ENCODE measurements at regions not wholly inside any gene's neighbourhood (a gene's known extent, or its start where the extent isn't known, plus 50 kb on each side); places are given as distances from the start of the nearest gene placed in this dataset.

- TF ChIP-seq ZNF8 (CRISPR knock-in tag; IDR thresholded peaks at IDR 0.05): no peak
- no peak for TF ChIP-seq CSRNP3 (CRISPR knock-in tag; IDR thresholded peaks at IDR 0.05)
- no peak for TF ChIP-seq ISL1 (CRISPR knock-in tag; IDR thresholded peaks at IDR 0.05)
- no peak for TF ChIP-seq ZFP30 (CRISPR knock-in tag; IDR thresholded peaks at IDR 0.05)
- no peak for TF ChIP-seq PATZ1 (CRISPR knock-in tag; IDR thresholded peaks at IDR 0.05; ENCODE audit: borderline replicate concordance)
- no peak for TF ChIP-seq ESRRG (CRISPR knock-in tag; IDR thresholded peaks at IDR 0.05)
- no peak for TF ChIP-seq ARNTL (CRISPR knock-in tag; IDR thresholded peaks at IDR 0.05; ENCODE audit: borderline replicate concordance, low read depth)
- no peak for TF ChIP-seq ZFP3 (CRISPR knock-in tag; IDR thresholded peaks at IDR 0.05)
- no peak for TF ChIP-seq TSHZ2 (CRISPR knock-in tag; IDR thresholded peaks at IDR 0.05)
- TF ChIP-seq CSDC2 (CRISPR knock-in tag; IDR thresholded peaks at IDR 0.05): no peak
- ATAC-seq: no peak
Observed at GRCh38 chr2:147631294-147631693, 213.5 kb upstream of the ACVR2A start.

GRCh38 chr2:147630585-147630984 is 214.2 kb upstream of the ACVR2A start:
- no peak for ATAC-seq
- no peak for TF ChIP-seq ESRRG (CRISPR knock-in tag; IDR thresholded peaks at IDR 0.05)
- no peak for TF ChIP-seq BACH2 (CRISPR knock-in tag; IDR thresholded peaks at IDR 0.05; ENCODE audit: borderline replicate concordance)
- no peak for TF ChIP-seq ZNF565 (CRISPR knock-in tag; conservative IDR thresholded peaks at IDR 0.05; ENCODE audit: low read depth)
- no peak for TF ChIP-seq ZC3H10 (CRISPR knock-in tag; IDR thresholded peaks at IDR 0.05)
- TF ChIP-seq TOX (CRISPR knock-in tag; IDR thresholded peaks at IDR 0.05; ENCODE audit: borderline replicate concordance): no peak
- TF ChIP-seq GLIS3 (CRISPR knock-in tag; IDR thresholded peaks at IDR 0.05): no peak
- no peak for TF ChIP-seq CREB5 (CRISPR knock-in tag; IDR thresholded peaks at IDR 0.05; ENCODE audit: low read depth)
- no peak for TF ChIP-seq ZFP3 (CRISPR knock-in tag; IDR thresholded peaks at IDR 0.05)
- TF ChIP-seq ARNTL (CRISPR knock-in tag; IDR thresholded peaks at IDR 0.05; ENCODE audit: borderline replicate concordance, low read depth): no peak
- no peak for TF ChIP-seq ZNF70 (CRISPR knock-in tag; IDR thresholded peaks at IDR 0.05)
- no peak for TF ChIP-seq SNAI2 (CRISPR knock-in tag; IDR thresholded peaks at IDR 0.05)

- no peak for ATAC-seq
- no peak for TF ChIP-seq CSDC2 (CRISPR knock-in tag; IDR thresholded peaks at IDR 0.05)
- TF ChIP-seq ZFP30 (CRISPR knock-in tag; IDR thresholded peaks at IDR 0.05): no peak
- TF ChIP-seq OSR1 (CRISPR knock-in tag; IDR thresholded peaks at IDR 0.05): no peak
- TF ChIP-seq ARNTL (CRISPR knock-in tag; IDR thresholded peaks at IDR 0.05; ENCODE audit: borderline replicate concordance, low read depth): no peak
- TF ChIP-seq RARB (CRISPR knock-in tag; IDR thresholded peaks at IDR 0.05): no peak
- TF ChIP-seq CREB5 (CRISPR knock-in tag; IDR thresholded peaks at IDR 0.05; ENCODE audit: low read depth): no peak
- TF ChIP-seq GLIS3 (CRISPR knock-in tag; IDR thresholded peaks at IDR 0.05): no peak
- no peak for TF ChIP-seq POU6F1 (CRISPR knock-in tag; IDR thresholded peaks at IDR 0.05; ENCODE audit: borderline replicate concordance, low read depth)
- no peak for TF ChIP-seq BACH2 (CRISPR knock-in tag; IDR thresholded peaks at IDR 0.05; ENCODE audit: borderline replicate concordance)
- no peak for TF ChIP-seq TCF4 (CRISPR knock-in tag; IDR thresholded peaks at IDR 0.05; ENCODE audit: borderline replicate concordance)
- TF ChIP-seq ESRRG (CRISPR knock-in tag; IDR thresholded peaks at IDR 0.05): no peak
- TF ChIP-seq TSHZ2 (CRISPR knock-in tag; IDR thresholded peaks at IDR 0.05): no peak
- TF ChIP-seq PPARA (CRISPR knock-in tag; IDR thresholded peaks at IDR 0.05; ENCODE audit: borderline replicate concordance): no peak
Observed at GRCh38 chr2:147628971-147629421, 215.8 kb upstream of the ACVR2A start.
